Neural crest cell (in vitro differentiated cells): ENCODE measurements at regions not wholly inside any gene's neighbourhood (a gene's known extent, or its start where the extent isn't known, plus 50 kb on each side); places are given as distances from the start of the nearest gene placed in this dataset.
A peak's percentile ranks its signal among the peaks of the same experiment; 100 is the strongest.

Experiments used
- DNase-seq: peaks from one replicate; pipeline ENCODE4 v3.0.0; 2021; ENCODE audit warnings: low read depth, mixed read lengths, low spot score
- H3K27ac Mint-ChIP-seq: one replicate; pipeline ENCODE4 v1.8.0; 2021; ENCODE audit warnings: mild to moderate bottlenecking, mixed read lengths; ENCODE audit not compliant: unreplicated experiment
- H3K27me3 Mint-ChIP-seq: 2 replicates; pipeline ENCODE4 v1.8.0; 2021; ENCODE audit warnings: low read depth, mild to moderate bottlenecking, mixed read lengths
- H3K36me3 Mint-ChIP-seq: 2 replicates; pipeline ENCODE4 v1.8.0; 2021; ENCODE audit warnings: low read depth, mild to moderate bottlenecking, mixed read lengths
- H3K4me1 Mint-ChIP-seq: 2 replicates; pipeline ENCODE4 v1.8.0; 2021; ENCODE audit warnings: mixed read lengths
- H3K4me3 Mint-ChIP-seq: one replicate; pipeline ENCODE4 v1.8.0; 2021; ENCODE audit warnings: mild to moderate bottlenecking, mixed read lengths
- H3K9me3 Mint-ChIP-seq: 2 replicates; pipeline ENCODE4 v1.8.0; 2021; ENCODE audit warnings: mixed read lengths
- CTCF ChIP-seq: fragments of 200-600 bp; sonication (generic); conservative IDR thresholded peaks from 2 replicates; pipeline ENCODE4 v1.5.0; 2021; ENCODE audit warnings: antibody characterized with exemption, mild to moderate bottlenecking

DNA sequence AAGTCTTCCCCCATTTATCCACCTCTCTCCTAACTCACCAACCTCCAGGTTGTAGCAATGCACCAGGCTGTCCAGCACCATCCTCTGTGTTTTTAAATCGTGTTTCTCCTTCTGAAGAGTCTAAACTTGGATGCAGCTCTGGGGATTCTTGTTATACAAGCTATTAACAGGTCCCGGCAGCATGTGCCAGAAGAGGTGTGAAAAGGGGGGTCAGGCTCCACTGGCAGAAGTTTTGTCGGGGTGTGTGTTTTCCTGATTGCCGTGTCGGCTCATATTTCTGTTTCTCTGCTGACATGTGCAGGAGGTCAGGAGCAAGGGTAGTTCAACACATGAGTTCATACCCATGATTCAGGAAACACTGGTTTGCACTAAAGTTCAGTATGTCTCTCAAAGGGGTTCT, 658.6 kb upstream of the CAMK1G start:
- no peak for DNase-seq
- no peaks in the 10 kb centered on the region for H3K36me3 Mint-ChIP-seq
- peaks cover 8% of the 10 kb centered on the region for H3K9me3 Mint-ChIP-seq
- H3K27ac Mint-ChIP-seq = peak overlapping the region; percentile 35
- H3K27me3 Mint-ChIP-seq = no peaks in the 10 kb centered on the region
- no peak for TF ChIP-seq CTCF
- peaks cover 3% of the 10 kb centered on the region for H3K4me1 Mint-ChIP-seq
- no peak overlapping the region for H3K4me3 Mint-ChIP-seq

DNA sequence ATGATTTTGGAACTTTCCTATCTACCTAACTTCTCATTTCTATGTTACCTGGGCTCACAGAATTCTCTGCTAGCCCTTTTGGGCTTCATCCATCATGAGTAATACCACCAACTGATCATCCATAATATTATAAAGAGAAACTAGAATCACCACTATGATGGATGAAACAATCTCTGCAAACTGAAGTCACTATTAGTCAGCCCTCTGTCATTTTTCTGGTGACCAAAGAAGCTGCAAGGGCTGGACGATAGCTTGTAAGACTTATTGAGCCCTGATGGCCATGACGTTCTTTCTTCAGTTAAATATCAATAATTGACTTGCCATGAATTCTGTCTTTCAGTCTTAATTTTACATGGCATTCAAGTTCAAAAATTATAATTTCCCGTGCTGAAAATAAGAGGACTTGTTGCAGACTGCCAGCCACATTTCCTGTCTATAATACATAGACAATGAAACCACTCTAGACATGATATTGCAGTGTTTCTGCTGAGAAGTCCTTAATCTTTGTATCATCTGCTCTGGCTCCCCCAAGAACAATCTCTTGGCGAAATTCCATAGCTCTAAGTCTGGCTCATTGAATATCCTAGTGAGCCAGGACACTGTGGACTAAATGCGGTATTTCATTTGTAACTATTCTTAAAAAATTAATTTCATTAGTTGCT, 655.0 kb upstream of the CAMK1G start:
- peaks cover 3% of the 10 kb centered on the region for H3K4me1 Mint-ChIP-seq
- no peak for DNase-seq
- no peak overlapping the region for H3K4me3 Mint-ChIP-seq
- no peaks in the 10 kb centered on the region for H3K36me3 Mint-ChIP-seq
- TF ChIP-seq CTCF = no peak
- peaks cover 7% of the 10 kb centered on the region for H3K9me3 Mint-ChIP-seq
- H3K27ac Mint-ChIP-seq = no peak overlapping the region
- H3K27me3 Mint-ChIP-seq = peaks cover 3% of the 10 kb centered on the region

- H3K36me3 Mint-ChIP-seq = no peaks in the 10 kb centered on the region
- no peaks in the 10 kb centered on the region for H3K4me1 Mint-ChIP-seq
- H3K27me3 Mint-ChIP-seq = peaks cover 3% of the 10 kb centered on the region
- peaks cover 7% of the 10 kb centered on the region for H3K9me3 Mint-ChIP-seq
- H3K4me3 Mint-ChIP-seq = no peak overlapping the region
- no peak for DNase-seq
- no peak for TF ChIP-seq CTCF
- no peak overlapping the region for H3K27ac Mint-ChIP-seq
Observed at GRCh38 chr1:208929575-208929974, 653.9 kb upstream of the CAMK1G start.

DNA sequence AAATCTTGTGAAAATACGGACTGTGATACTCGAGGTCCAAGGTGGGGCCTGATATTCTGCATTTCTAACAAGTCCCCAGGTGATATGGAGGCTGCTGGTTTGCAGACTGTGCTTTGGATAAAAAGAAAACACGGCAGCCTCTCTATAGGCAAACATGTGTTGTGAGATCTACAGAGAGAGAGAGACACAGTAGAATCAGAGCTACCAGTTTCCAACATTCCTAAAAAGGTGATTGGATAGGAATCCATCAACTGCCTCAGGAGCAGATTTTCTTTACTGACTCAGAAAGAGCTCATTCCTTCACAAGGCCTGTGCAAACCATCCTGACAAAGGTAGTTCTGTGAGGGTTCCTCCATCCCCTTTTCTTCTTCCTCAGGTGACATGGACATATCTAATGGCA, 651.6 kb upstream of the CAMK1G start:
- peaks cover 6% of the 10 kb centered on the region for H3K4me1 Mint-ChIP-seq
- H3K9me3 Mint-ChIP-seq = peaks cover 4% of the 10 kb centered on the region
- no peak overlapping the region for H3K27ac Mint-ChIP-seq
- H3K27me3 Mint-ChIP-seq = peaks cover 3% of the 10 kb centered on the region
- DNase-seq = no peak
- no peaks in the 10 kb centered on the region for H3K36me3 Mint-ChIP-seq
- H3K4me3 Mint-ChIP-seq = no peak overlapping the region
- no peak for TF ChIP-seq CTCF

GRCh38 chr1:208933984-208934525, 649.5 kb upstream of the CAMK1G start:
- Mint-ChIP-seq H3K36me3 (no peaks in the 10 kb centered on the region), H3K9me3 (peaks cover 6% of the 10 kb centered on the region), H3K27ac (no peak overlapping the region), H3K4me1 (peaks cover 6% of the 10 kb centered on the region), H3K27me3 (peaks cover 3% of the 10 kb centered on the region), H3K4me3 (no peak overlapping the region)
- DNase-seq = no peak
- TF ChIP-seq CTCF = no peak
